Stimulated activated CD8-positive, alpha-beta memory T cell treated with anti-CD3 and anti-CD28 coated beads, Interleukin-15, amount 100 ng/mL, for 48 hours (primary cell): ENCODE measurements at regions not wholly inside any gene's neighbourhood (a gene's known extent, or its start where the extent isn't known, plus 50 kb on each side); places are given as distances from the start of the nearest gene placed in this dataset.
"Not testable (repeated sequence)": the region's sequence is repeated elsewhere in the genome, so short reads cannot be mapped to it uniquely, and the experiment has no call there.

Experiments
- DNase-seq, 2 donors: peaks; one replicate each; pipeline ENCODE4 v3.0.0-alpha.2; 2020; ENCODE audit warnings: low read depth in 2 of 2

DNA sequence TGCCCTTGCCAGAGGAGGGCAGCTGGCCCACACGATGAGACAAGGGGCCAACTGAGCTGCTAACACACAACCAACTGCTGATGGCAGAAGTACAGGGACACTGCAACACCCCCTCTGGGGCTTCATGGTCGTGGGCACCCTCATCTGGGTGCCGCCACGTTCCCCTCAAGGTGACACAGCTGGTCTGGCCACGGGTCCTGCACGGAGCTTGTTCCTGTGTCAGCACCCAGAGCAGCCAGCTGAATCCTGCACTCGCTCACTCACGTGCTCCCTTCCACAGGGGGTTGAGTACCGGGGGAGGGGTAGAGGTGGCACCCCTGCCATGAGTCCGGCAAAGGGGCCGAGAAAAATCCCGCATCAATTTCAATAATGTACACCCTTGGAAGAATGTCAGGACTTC is 1319.1 kb downstream of the REEP3 start:
- DNase-seq: no peak

DNA sequence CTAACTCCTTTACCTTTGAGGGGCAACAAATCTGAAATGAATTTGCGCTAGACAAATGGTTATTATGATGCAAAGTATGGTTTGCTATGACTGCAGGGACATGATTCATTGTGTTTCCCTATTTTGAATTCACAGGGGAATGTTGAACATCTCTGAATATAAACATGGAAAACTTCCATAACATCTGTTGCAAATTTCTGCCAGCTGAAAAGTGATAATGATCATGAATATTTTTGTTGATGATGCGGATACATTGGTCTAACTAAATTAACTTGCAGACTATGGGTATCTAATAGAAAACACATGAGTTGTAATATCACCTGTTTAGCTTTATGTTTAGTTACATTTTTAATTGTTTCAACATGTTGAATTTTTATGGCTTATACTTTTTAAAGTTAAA is 1325.5 kb downstream of the REEP3 start:
- no peak for DNase-seq

DNA sequence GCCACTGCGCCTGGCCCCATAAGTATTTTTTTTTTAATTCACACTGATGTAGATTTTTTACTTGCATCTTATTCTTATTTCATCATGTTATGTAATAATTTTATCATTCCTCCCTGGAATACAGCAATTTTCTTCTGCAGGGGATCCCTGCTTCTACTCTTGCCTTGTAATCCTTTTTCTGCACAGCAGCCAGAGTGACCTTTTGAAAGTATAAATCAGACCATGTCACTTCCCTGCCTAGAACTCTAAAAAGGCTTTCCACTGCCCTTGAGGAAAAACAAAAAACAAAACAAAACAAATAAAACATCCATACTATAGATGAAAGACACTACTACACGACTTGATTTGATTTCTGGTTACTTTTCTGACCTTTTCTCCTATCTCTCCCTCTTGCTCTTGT is 1334.7 kb downstream of the REEP3 start:
- no peak for DNase-seq

DNA sequence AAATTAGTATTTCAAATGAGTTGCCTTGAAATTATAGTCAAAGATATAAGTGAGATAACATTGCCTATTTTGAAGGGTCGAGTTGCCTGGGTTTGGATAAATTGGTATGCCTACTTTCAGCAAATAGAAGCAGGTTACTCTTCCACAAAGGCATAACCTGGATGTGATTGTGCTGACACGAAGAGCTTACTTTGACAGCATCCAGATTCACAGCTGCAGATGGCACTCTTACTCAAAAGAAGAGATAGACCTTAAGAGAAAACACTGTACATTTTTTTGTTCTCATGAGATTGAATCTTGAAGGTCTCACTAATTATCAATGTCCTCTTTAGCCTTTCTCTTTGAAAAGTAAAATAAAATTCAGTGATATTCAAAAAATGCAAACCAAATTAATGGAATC is 1338.7 kb downstream of the REEP3 start:
- no peak for DNase-seq

DNA sequence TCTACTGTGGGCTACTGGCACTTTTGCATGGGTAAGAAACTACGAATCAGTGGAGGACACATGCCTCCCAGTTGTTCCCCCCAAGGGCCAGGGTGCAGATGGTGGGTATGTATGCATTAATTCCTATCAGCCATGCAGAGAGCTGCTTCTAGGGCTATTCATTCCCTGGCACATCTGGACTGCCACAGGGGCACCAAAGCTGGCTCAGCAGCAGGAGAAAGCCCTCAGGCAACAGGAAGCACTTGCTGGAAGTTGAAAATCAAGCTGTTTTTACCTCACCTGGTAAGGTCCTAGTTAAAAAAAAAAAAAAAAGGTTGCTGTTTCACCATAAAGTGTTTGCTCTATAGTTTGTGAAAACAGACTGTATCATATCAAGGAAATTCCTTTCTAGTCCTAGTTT is 1342.6 kb downstream of the REEP3 start:
- DNase-seq: no peak

DNA sequence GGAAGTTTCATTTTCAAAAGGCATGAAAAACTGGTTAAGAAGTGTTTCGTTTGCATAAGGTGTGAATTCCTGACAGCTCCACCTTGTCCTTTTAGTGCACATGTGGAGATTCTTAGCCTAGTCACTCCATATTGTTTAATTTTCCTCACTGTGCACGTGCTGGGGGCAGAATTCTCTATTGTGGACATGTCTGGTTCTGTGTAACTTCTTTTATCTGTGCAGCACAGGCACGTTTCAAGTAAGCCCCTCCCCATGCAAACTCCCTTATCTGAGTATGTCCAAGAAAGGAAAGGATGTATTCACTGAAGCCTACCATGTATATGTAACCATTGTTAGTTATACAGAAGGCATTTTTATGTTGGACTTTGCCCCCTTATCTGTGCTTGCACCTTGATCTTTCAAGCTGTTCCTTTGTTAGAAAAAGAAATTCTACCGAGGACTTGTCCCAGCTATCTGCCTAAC is 1346.3 kb downstream of the REEP3 start:
- no peak for DNase-seq

DNA sequence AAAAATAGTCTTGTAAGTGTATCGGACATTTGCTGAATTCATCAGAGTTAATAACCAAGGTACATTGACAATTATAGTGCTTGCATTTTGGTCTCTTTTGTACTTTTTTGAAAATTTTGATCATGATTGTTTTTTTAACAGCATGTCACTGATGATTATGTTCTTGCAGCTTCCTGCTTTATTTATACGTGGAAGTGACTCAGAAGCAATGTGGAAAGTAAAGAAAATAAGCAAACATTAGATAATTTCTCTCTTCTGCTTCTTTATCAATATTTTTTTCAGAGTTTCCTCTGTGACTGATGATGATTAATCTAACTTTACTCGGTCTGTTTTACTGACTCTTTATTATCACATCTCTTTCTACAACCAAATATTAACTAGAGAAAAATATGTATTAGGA is 1351.9 kb downstream of the REEP3 start:
- DNase-seq: no peak

DNA sequence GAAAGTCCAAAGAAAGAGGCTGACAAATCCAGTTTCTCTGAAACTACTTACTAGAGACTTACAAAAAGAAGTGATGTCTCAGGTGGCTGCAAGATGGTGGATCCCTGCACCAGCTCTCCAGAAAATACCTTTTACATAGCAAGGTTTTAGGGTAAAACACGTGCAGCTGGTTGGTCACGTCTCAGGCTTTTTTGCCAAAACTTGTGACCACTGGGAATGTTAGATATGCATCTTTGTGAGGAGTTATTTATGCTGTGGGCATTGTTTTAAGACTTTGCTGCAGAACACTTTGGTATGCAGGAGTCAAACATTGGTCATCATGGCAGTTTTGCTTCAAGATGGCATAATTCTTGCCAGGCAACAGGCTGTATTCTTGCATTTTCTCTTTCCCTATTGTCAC is 1352.8 kb downstream of the REEP3 start:
- DNase-seq: no peak

DNA sequence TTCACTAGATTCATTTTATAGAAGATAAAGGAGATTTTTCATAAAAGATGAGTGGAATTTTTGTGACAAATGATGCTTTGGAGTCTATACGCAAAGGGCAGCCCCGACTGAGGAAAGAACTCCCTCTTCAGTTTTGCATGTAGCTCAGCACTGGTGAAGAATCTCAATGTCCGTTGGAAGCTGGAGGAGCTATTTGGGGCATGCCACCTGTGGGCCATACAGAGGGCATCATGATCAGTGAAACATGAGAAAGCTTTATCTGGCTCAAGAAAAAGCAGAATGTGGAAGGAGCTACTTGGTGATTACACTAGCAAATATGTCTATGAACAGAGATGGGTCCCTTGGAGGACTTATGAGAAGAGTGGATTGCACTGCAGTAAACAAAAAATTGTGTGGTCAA is 1359.3 kb downstream of the REEP3 start:
- DNase-seq: no peak

DNA sequence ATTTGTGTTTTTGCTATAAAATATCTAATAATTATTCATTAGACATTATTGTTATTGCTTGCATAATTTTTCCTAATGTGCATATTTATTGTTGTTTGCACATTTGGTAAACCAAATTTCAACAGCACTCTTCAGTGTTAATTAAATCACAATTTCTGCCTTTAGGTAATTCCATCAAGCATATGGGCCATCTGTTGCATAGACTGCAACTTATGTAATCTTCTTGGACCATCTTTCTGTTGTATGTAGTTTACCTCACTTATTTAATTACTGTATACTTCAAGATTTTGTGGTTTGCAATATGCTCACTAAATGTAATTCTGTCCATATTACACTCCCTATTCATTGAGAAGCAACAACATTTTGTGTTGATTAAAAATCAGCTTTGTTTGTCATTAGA is 1360.1 kb downstream of the REEP3 start:
- DNase-seq: no peak

DNA sequence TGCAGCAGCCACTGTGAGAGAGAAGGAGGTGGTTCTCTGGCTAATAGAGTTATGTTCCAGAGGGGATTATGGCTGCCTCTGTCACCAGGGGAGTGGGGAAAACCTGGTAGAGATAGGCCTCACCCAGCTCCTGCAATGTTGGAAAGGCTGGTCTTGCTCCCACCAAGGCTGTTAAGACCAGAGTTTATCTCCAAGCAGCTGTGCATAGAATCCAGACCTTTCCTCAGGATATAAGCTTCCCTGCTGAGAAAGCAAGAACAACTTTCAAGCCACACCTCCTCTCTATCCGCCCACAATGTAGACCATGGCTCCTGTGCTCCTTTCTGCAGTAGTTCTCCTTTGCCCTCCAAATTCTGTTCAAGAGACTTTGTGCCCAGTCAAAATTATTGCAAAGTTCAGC is 1375.4 kb downstream of the REEP3 start:
- DNase-seq: no peak

DNA sequence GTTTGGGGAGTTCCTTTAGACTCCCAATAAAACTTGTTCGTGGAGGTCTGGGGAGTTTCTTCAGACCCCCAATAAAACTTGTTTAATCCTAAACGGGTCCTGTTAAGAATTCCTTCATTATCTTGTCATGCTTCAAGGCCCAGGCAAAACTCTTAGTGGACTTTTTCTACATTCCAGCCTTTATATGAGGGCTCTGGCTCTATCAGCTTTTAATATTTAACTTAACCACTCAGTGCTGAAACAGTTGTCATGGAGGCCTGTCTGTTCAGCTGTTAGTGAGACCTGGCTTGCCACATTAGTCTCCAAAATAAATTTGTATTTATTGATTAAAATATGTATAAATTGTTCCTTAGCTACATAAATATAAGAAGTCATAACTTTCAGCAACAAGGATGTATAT is 1385.1 kb downstream of the REEP3 start:
- DNase-seq: not testable (repeated sequence)

DNA sequence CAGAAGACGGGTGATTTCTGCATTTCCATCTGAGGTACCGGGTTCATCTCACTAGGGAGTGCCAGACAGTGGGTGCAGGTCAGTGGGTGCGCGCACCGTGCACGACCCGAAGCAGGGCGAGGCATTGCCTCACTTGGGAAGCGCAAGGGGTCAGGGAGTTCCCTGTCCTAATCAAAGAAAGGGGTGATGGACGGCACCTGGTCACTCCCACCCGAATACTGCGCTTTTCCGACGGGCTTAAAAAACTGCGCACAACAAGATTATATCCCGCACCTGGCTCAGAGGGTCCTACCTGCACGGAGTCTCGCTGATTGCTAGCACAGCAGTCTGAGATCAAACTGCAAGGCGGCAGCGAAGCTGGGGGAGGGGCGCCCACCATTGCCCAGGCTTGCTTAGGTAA is 1403.1 kb downstream of the REEP3 start:
- not testable (repeated sequence) for DNase-seq

DNA sequence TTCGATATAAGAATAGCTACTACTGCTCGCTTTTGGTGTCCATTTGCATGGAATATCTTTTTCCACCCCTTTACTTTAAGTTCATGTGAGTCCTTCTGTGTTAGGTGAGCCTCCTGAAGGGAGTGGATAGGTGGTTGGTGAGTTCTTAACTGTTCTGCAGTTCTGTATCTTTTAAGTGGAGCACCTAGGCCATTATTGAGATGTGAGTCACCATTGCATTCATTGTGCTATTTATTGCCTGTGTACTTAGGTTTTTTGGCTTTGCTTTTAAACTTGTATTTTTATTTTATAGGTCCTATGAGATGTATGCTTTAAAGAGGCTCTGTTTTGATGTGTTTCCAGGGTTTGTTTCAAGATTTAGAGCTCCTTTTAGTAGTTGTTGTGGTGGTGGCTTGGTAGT is 1430.8 kb downstream of the REEP3 start:
- DNase-seq: no peak

DNA sequence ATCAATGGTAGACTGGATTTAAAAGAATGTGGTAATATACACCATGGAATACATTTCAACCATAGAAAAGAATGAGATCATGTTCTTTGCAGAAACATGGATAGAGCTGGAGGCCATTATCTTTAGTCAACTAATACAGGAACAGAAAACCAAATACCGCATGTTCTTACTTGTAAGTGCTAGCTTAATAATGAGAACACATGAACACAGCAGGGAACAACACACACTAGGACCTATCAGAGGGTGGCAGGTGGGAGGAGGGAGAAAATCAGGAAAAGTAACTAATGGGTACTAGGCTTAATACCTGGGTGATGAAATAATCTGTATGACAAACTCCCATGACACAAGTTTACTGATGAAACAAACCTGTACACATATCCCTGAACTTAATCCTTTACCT is 1435.2 kb downstream of the REEP3 start:
- no peak for DNase-seq

DNA sequence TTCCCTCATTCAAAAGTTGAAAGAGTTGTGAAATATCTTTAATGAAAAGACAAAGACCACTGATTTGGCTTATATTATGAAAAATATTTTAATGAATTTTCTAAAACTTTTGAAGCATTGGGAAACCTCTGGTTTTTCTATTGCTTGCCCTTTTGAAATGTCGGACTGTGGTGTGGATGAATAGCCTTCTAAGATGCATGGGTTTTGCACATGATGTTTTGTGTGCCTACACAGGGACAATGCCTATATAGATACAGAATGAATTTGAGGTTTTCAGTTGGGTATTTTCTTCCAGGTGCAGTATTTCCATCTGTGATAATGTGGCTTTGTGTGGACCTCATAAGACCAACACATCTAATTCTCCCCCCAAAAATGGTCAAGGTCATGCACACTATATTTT is 1437.9 kb downstream of the REEP3 start:
- DNase-seq: no peak

DNA sequence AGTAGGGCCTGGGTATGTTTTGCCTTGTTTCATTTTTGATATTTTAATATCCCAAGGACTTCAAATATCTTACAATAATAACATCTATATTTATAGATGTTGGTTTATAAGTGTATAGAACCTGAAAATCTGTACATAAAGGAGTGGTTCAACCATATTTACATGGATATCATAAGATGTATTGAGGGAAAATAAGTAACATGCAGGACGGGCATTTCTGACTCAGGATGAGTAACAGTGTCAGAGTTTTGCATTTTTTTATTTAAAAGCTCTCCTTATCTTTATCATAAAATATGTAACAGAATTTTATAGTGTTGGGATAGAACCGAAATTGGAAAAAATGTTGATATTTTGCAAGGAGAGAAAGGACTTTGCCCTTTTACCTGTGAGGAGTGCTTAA is 1438.7 kb downstream of the REEP3 start:
- DNase-seq: no peak

DNA sequence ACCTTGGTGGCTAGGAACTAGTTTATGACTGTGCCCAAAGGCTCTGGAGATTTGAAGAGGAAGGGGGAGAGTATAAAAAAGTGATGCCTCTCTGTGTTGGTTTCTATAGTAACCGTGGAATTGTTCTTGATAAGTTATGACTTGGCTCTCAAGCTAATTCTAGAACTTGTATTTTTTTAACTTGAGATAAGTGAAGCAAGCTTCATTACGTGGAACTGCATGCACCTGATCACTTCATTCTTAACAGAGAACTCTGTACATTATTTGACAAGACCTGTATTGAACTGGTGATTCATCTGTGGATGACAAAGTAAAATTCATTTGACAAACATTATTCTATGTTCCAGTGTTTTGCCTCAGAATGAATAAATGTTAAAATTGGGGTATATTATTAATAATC is 1452.2 kb downstream of the REEP3 start:
- DNase-seq: no peak

DNA sequence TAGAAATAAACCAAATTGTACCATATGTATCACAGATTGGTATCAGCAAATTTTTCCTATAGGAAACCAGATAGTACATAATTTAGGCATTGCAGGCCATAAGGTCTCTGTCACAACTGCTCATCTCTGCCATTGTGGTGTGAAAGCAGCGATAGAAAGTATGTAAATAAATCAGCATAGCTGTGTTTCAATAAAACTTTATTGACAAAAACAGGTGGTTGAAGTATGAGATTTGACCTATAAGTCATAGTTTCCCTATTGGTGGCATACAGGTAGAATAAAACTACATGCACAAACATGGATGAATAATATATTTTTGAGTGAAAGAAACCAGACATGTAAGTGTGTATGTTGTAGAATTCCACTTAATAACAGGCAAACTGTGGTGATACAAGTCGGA is 1454.9 kb downstream of the REEP3 start:
- DNase-seq: no peak

DNA sequence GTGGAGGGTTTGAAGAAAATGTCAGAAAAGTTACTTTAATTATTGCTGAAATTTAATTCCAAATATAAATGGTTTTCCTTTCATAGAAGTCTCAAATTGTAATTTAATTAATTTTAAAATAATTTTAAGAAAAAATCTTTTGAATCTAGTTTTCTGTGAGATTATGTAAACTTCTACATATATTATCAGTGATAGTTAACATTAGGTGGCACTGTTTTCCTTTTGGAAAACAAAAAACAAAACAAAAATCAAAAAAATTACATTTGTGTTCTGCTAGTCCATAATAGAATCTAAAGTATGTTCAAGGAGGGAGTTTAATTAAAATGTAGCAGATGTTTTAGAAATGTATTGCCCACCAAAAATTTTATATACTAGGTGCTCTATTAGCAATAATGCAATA is 1456.7 kb downstream of the REEP3 start:
- DNase-seq: no peak

DNA sequence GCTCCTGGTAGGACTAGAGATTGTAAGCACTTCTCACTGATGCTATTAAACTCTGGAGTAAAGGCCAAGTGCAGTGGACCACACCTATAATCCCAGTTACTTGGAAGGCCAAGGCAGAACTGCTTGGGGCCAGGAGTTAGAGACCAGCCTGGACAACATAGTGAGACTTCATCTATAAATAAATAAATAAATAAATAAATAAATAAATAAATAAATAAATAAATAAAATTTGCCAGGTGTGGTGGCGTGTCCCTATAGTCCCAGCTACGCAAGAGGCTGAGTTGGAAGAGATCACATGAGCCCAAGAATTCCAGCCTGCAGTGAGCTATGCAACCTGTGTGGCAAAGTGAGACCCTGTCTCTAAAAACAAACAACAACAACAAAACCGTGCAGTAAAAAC is 1475.7 kb downstream of the REEP3 start:
- DNase-seq: no peak

DNA sequence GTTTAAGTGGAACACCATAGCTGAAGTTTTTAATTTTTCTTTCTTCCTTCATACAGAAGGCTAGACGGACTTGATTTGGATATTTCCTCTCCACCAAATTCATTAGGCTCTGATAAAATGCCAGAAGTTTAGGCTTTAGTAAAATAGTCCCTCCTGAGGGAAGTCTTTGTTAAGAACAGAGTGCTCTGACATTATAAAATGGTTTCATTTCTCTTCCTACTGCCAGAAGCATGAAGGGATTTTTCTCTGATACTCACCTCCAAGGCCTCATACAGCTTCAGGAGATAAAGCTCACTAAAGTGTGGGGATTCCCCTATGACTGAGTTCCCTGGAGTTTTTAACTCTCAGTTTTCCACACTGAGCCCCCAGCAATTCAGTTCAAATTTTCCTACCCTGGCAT is 1489.6 kb downstream of the REEP3 start:
- no peak for DNase-seq

DNA sequence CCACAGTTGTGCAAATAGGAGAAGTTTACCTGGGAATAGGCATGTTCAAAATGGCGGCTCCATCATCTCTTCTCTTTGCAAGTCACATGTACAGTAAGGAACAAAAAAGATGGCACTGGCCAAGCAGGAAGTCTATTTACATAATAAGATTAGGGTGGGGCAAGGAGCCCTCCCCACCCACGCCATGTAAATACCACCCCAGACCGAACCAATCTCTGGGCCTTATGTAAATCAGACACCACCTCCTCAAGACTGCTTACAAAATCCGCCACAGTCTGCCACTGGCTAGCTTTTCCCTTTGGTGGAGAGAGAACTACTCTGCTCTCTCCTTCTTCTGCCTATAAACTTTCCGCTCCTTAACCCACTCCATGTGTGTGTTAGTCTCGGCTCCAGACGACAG is 1496.3 kb downstream of the REEP3 start:
- DNase-seq: no peak

DNA sequence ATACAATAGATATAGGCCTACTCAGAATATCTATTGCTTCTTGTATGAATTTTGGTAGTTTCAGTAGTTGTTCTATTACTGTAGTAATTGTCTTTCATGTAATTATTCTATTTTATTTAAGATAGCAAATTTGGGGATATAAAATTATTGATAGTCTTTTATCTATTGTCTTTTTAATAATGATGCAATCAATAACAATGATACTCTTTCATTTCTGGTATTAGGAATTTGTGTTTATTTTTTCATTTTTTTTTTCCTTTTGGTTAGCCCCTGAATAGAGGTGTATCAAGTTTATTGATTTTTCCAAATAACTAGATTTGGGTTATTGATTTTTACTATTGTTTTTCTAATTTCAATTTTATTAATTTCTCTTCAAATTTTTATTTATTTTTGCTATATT is 1503.7 kb downstream of the REEP3 start:
- DNase-seq: no peak

DNA sequence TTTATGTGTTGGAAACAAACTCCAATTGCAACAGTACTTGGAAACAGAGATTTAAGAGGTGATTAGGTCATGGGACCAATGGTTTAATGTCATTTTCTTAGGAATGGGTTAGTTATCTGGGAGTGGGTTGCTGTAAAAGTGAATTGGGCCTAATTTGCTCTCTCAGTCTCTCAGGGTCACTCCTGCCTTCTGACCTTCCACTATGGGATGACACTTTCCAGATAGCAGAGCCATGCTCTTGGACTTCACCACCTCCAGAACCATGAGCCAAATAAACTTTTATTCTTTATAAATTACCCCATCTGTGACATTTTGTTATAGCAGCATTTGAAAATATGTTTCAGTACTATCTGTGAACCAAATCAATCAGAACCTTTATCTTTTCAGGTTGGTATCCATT is 1509.1 kb downstream of the REEP3 start:
- DNase-seq: no peak
